Heart left ventricle (tissue), 13 donors: ENCODE measurements at regions not wholly inside any gene's neighbourhood (a gene's known extent, or its start where the extent isn't known, plus 50 kb on each side); places are given as distances from the start of the nearest gene placed in this dataset.

Experiments
- CTCF ChIP-seq, 12 donors: fragments of 200-600 bp; sonication (generic) in 4 of 12; IDR thresholded peaks; one replicate each; pipeline versions ENCODE4 v1.5.0 to v1.8.0; 2018 to 2022; ENCODE audit warnings: antibody characterized with exemption in 12 of 12, mild to moderate bottlenecking in 5 of 12
- POLR2A ChIP-seq, 2 donors: fragments of 450-650 bp; IDR thresholded peaks; one replicate each; pipeline ENCODE4 v1.6.1; 2017; ENCODE audit warnings: antibody characterized with exemption in 2 of 2, mild to moderate bottlenecking in 2 of 2, moderate library complexity in 2 of 2
- donor health status: ischemic (EF 13 %, LVEDD 7.1; RV severe dilation, severe dysfunction).
- donor health status: DM: no; HTN: yes; CAD: no.
- donor health status: DM: no; HTN: no; CAD: no.
- donor health status: ischemic (EF 25% LVEDD 6.9; RV normal size, moderate dysfunction).
- donor health status: ischemic (EF 25% LVEDD 5.7; RV mildly dilated, moderate dysfunction).
- donor health status: ischemic (EF 35%, LVEDD 5.7; RV mildly dilated, moderate dysfunction).
- donor health status: nonischemic (EF 11% LVEDD 7.7; RV severe dilation, severe dysfunction).
- donor health status: DM: yes; HTN: yes; CAD: no.
- donor health status: PGD.
- donor health status: ischemic (EF 29% LVEDD 5.4; RV normal size, mild dysfunction).
- donor health status: nonischemic (EF 23%, LVEDD 6.1; RV moderate dilation, normal function).

GRCh38 chr3:194224471-194225417 lies 88.8 kb downstream of the HES1 start:
- TF ChIP-seq CTCF (IDR thresholded peaks at IDR 0.05) (no peak), POLR2A (IDR thresholded peaks at IDR 0.05) (no peak)
